Fibroblast of lung (primary cell): ENCODE measurements at regions not wholly inside any gene's neighbourhood (a gene's known extent, or its start where the extent isn't known, plus 50 kb on each side); places are given as distances from the start of the nearest gene placed in this dataset.

Source experiments
- EZH2 ChIP-seq: IDR thresholded peaks from 2 replicates; pipeline ENCODE4 v1.5.1; 2012; ENCODE audit warnings: low read length, control low read depth, mild to moderate bottlenecking; ENCODE audit errors: missing control alignments
- TF ChIP-seq, protein P1 (sequence below), 2 donors: IDR thresholded peaks in 1 of 2; conservative IDR thresholded peaks in 1 of 2; 1 replicate in 1 of 2; 2 replicates in 1 of 2; pipeline ENCODE4 v1.5.1; 2011 to 2012; ENCODE audit warnings: low read length in 2 of 2, control low read depth in 1 of 2, inconsistent platforms in 1 of 2, low read depth in 1 of 2, mild to moderate bottlenecking in 1 of 2

DNA sequence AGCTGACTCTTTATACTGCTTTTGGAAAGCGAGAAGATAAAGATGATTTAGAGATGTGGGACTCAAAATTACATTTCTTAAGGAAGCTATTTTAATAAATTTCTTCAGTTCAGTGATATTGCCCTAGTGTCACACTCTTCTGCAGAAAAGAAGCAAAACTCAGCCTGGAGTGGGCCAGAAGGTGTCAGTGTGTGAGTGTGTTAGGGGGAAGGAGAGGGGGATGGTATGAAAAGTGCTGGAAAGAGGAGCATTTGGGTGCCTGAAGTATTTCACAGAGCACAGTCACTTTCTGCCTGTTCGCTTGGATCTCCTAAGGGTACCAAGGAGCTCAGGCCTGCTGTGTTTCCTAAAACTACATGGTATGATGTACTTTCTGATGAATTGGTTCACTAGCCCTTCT, 84.5 kb upstream of the FRY start:
- TF ChIP-seq, protein P1, sequence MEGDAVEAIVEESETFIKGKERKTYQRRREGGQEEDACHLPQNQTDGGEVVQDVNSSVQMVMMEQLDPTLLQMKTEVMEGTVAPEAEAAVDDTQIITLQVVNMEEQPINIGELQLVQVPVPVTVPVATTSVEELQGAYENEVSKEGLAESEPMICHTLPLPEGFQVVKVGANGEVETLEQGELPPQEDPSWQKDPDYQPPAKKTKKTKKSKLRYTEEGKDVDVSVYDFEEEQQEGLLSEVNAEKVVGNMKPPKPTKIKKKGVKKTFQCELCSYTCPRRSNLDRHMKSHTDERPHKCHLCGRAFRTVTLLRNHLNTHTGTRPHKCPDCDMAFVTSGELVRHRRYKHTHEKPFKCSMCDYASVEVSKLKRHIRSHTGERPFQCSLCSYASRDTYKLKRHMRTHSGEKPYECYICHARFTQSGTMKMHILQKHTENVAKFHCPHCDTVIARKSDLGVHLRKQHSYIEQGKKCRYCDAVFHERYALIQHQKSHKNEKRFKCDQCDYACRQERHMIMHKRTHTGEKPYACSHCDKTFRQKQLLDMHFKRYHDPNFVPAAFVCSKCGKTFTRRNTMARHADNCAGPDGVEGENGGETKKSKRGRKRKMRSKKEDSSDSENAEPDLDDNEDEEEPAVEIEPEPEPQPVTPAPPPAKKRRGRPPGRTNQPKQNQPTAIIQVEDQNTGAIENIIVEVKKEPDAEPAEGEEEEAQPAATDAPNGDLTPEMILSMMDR (conservative IDR thresholded peaks at IDR 0.05 in 1 of 2, IDR thresholded peaks at IDR 0.05 in 1 of 2; ENCODE audit: low read depth in 1 of 2, low read length in 2 of 2), result no peak
- no peak for TF ChIP-seq EZH2
